Hematopoietic multipotent progenitor cell treated with erythropoietin and hydrocortisone succinate and interleukin-3 and kit ligand, for 8 days (in vitro differentiated cells): ENCODE measurements at regions not wholly inside any gene's neighbourhood (a gene's known extent, or its start where the extent isn't known, plus 50 kb on each side); places are given as distances from the start of the nearest gene placed in this dataset.

ENCODE experiments used
- DNase-seq: peaks from one replicate; pipeline ENCODE4 v3.0.0-alpha.2; 2015

DNA sequence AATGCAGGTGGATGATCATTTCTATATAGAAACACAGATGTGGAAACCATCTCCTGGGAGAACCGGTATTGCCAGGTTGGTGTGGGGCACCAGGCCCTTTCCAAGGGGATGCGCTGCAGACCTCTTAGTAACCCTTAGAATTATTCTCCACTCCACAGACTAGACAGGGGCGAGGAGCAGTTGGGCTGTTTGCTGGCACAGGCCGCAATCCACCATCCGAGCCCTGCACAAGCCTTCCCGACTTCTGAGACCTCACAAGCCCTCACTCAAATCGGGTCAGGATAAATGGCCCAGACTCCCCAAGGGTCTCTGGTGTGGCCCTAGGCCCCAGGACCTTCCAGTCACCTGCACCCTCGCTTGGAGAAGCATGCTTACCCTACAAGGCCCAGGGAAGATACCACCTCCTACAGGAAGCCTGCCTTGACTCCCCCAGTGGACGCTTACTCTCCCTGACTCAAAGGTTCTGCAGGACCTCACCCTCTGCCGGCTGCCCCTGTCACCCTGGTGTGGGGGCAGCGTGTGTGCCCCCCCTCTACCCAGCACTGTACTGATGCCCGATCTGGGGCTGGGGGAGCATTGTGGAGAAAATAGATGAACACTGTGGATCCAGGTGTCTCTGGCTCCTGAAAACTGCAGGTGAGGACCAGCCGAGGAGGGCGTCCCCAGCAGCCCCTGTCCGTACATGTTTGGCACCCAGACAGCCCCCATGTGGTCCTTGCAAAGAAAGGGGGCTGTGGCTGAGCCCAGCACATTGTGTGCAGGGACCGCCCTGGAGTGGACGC lies 49.8 kb upstream of the ACSF3 start:
- DNase-seq, result no peak
